ENCODE measurements at regions not wholly inside any gene's neighbourhood (a gene's known extent, or its start where the extent isn't known, plus 50 kb on each side); places are given as distances from the start of the nearest gene placed in this dataset.

DNA sequence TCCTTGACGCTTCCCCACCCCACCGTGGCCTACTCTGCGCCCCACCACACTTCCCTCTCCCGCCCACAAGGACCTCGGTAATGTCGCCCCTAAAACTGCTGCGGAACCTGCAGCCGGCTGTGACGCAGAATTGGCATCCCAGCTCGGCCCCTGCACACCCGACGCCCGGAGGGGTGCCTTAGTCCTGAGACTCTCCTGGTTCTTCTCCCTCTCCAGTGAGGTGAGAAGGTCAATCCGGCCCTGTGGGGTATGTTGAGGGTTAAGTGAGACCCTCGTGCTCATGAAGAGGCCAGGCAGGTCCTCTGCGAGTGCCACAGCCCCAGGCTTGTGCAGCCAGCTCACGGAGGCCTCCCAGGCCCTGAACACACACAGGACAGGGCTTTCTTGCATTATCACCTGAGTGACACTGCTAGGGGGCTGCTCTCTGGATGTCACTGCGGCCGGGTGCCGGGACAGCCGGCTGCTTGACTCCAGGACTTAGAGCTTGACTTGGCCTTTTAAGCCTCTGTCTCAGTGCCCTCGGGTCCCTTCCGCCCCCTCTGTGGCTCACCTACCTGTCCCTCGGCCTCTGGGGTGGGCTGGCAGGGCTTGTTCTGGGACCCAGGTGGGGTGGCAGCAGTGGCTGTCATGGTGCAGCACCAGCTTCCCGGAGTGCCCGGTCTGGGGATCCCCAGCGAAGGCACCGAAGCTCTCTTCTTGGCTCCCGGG is 106.9 kb upstream of the C14orf180 start:
- Histone ChIP-seq H3K4me1 (ENCODE audit: control insufficient read depth in 2 of 2, insufficient read depth in 2 of 2, low read length in 2 of 2) (no peaks in the 10 kb centered on the region), H3K4me2 (replicated peaks; ENCODE audit: low read depth, low read length, poor library complexity, severe bottlenecking) (no peak overlapping the region), H3K36me3 (replicated peaks in 1 of 2; ENCODE audit: control extremely low read depth in 1 of 2, control insufficient read depth in 1 of 2, extremely low read depth in 1 of 2, insufficient read depth in 2 of 2, low read length in 1 of 2) (no peaks in the 10 kb centered on the region), H3K9me3 (ENCODE audit: control extremely low read depth in 1 of 3, control insufficient read depth in 2 of 3, insufficient read depth in 1 of 3, low read length in 2 of 3) (no peaks in the 10 kb centered on the region), H4K20me1 (ENCODE audit: control insufficient read depth, insufficient read depth, low read length, poor library complexity, severe bottlenecking) (no peaks in the 10 kb centered on the region), H3K79me2 (ENCODE audit: control insufficient read depth, insufficient read depth, low read length) (no peaks in the 10 kb centered on the region), H3K27ac (ENCODE audit: low read length in 2 of 2) (no peak overlapping the region), H3K4me3 (ENCODE audit: control extremely low read depth in 1 of 5, extremely low read depth in 1 of 5, insufficient read depth in 1 of 5, low read depth in 2 of 5, low read length in 4 of 5) (no peak overlapping the region), H2AFZ (ENCODE audit: insufficient read depth, low read depth, low read length, poor library complexity, severe bottlenecking) (no peak overlapping the region), H3K27me3 (replicated peaks in 1 of 4; ENCODE audit: control extremely low read depth in 1 of 4, control insufficient read depth in 3 of 4, insufficient read depth in 4 of 4, low read length in 3 of 4) (peaks cover 0 to 2% (median 0%) of the 10 kb centered on the region in 4 experiments), H3K9ac (ENCODE audit: low read length) (no peak overlapping the region)
- TF ChIP-seq EZH2 (IDR thresholded peaks at IDR 0.05; ENCODE audit: borderline replicate concordance, insufficient read depth, low read depth, low read length, poor library complexity, severe bottlenecking) = no peak
- TF ChIP-seq, protein P1, sequence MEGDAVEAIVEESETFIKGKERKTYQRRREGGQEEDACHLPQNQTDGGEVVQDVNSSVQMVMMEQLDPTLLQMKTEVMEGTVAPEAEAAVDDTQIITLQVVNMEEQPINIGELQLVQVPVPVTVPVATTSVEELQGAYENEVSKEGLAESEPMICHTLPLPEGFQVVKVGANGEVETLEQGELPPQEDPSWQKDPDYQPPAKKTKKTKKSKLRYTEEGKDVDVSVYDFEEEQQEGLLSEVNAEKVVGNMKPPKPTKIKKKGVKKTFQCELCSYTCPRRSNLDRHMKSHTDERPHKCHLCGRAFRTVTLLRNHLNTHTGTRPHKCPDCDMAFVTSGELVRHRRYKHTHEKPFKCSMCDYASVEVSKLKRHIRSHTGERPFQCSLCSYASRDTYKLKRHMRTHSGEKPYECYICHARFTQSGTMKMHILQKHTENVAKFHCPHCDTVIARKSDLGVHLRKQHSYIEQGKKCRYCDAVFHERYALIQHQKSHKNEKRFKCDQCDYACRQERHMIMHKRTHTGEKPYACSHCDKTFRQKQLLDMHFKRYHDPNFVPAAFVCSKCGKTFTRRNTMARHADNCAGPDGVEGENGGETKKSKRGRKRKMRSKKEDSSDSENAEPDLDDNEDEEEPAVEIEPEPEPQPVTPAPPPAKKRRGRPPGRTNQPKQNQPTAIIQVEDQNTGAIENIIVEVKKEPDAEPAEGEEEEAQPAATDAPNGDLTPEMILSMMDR (IDR thresholded peaks at IDR 0.05) = no peak
- Mint-ChIP-seq H3K27ac (no peak overlapping the region), H3K27me3 (peaks cover 30% of the 10 kb centered on the region), H3K9me3 (ENCODE audit: insufficient read depth) (no peaks in the 10 kb centered on the region), H3K4me3 (no peak overlapping the region), H3K4me1 (no peaks in the 10 kb centered on the region)
- intact Hi-C loops (cut with micrococcal nuclease) = no loop called here
- 86% methylated on average over 26 of the region's 29 CpGs for WGBS (ENCODE audit: insufficient coverage)
- ATAC-seq (ENCODE audit: low read depth) (no peak), DNase-seq (no peak)
- CTCF ChIA-PET = no interaction called here
- POLR2A ChIA-PET = no interaction called here

DNA sequence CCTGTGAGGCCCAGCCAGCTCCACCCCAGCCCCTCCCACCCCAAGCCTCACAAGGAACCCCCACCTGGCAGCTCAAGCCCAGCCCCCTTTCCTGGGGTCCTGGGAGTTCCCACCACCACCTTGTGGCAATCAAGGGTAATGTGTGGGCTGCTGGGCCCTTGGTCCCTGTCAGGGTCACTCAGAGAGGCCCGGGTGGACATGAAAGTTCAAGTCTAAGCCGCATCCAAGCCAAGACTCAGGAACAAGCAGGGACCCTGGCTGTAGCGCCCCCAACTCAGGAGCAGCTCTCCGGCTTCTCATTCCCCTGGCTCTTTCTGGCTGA is 106.4 kb upstream of the C14orf180 start:
- no peaks in the 10 kb centered on the region for H3K9me3 ChIP-seq (ENCODE audit: control extremely low read depth in 1 of 3, control insufficient read depth in 2 of 3, insufficient read depth in 1 of 3, low read length in 2 of 3)
- Mint-ChIP-seq H3K27ac (no peak overlapping the region), H3K9me3 (ENCODE audit: insufficient read depth) (no peaks in the 10 kb centered on the region), H3K4me1 (no peaks in the 10 kb centered on the region), H3K27me3 (peaks cover 27% of the 10 kb centered on the region), H3K4me3 (no peak overlapping the region)
- H3K4me1 ChIP-seq (ENCODE audit: control insufficient read depth in 2 of 2, insufficient read depth in 2 of 2, low read length in 2 of 2) = no peaks in the 10 kb centered on the region
- H4K20me1 ChIP-seq (ENCODE audit: control insufficient read depth, insufficient read depth, low read length, poor library complexity, severe bottlenecking) = no peaks in the 10 kb centered on the region
- TF ChIP-seq, protein P1 (IDR thresholded peaks at IDR 0.05) = no peak
- TF ChIP-seq EZH2 (IDR thresholded peaks at IDR 0.05; ENCODE audit: borderline replicate concordance, insufficient read depth, low read depth, low read length, poor library complexity, severe bottlenecking) = no peak
- H3K79me2 ChIP-seq (ENCODE audit: control insufficient read depth, insufficient read depth, low read length) = no peaks in the 10 kb centered on the region
- no peak overlapping the region for H3K27ac ChIP-seq (ENCODE audit: low read length in 2 of 2)
- CTCF ChIA-PET = no interaction called here
- H3K36me3 ChIP-seq (replicated peaks in 1 of 2; ENCODE audit: control extremely low read depth in 1 of 2, control insufficient read depth in 1 of 2, extremely low read depth in 1 of 2, insufficient read depth in 2 of 2, low read length in 1 of 2) = no peaks in the 10 kb centered on the region
- peaks cover 0 to 2% (median 0%) of the 10 kb centered on the region in 4 experiments for H3K27me3 ChIP-seq (replicated peaks in 1 of 4; ENCODE audit: control extremely low read depth in 1 of 4, control insufficient read depth in 3 of 4, insufficient read depth in 4 of 4, low read length in 3 of 4)
- 92% methylated on average over 4 of the region's 4 CpGs for WGBS (ENCODE audit: insufficient coverage)
- POLR2A ChIA-PET = no interaction called here
- no peak overlapping the region for H2AFZ ChIP-seq (ENCODE audit: insufficient read depth, low read depth, low read length, poor library complexity, severe bottlenecking)
- H3K4me3 ChIP-seq (ENCODE audit: control extremely low read depth in 1 of 5, extremely low read depth in 1 of 5, insufficient read depth in 1 of 5, low read depth in 2 of 5, low read length in 4 of 5) = no peak overlapping the region
- no peak overlapping the region for H3K4me2 ChIP-seq (replicated peaks; ENCODE audit: low read depth, low read length, poor library complexity, severe bottlenecking)
- DNase-seq (no peak), ATAC-seq (ENCODE audit: low read depth) (no peak)
- no peak overlapping the region for H3K9ac ChIP-seq (ENCODE audit: low read length)
- intact Hi-C loops (cut with micrococcal nuclease) = no loop called here
